Tibial nerve (tissue), 4 donors: ENCODE measurements at regions not wholly inside any gene's neighbourhood (a gene's known extent, or its start where the extent isn't known, plus 50 kb on each side); places are given as distances from the start of the nearest gene placed in this dataset.
"Not testable (repeated sequence)": the region's sequence is repeated elsewhere in the genome, so short reads cannot be mapped to it uniquely, and the experiment has no call there.

Experiments
- DNase-seq, 2 donors: peaks; one replicate each; pipeline ENCODE4 v3.0.0-alpha.2; 2019; ENCODE audit warnings: low spot score in 2 of 2
- H3K27ac ChIP-seq, 4 donors: fragments of 200-600 bp; sonication (generic) in 3 of 4; one replicate each; pipeline ENCODE4 v1.5.1; 2017 to 2019; ENCODE audit warnings: mild to moderate bottlenecking in 1 of 4
- H3K27me3 ChIP-seq, 2 donors: fragments of 200-600 bp; sonication (generic) in 1 of 2; one replicate each; pipeline versions ENCODE4 v1.5.1 to v1.6.0; 2017 to 2019
- H3K36me3 ChIP-seq, 3 donors: fragments of 200-600 bp; sonication (generic); one replicate each; pipeline ENCODE4 v1.5.1; 2018 to 2019
- H3K4me1 ChIP-seq, 4 donors: fragments of 200-600 bp; sonication (generic) in 3 of 4; one replicate each; pipeline ENCODE4 v1.5.1; 2017 to 2019
- H3K4me3 ChIP-seq, 4 donors: fragments of 200-600 bp; sonication (generic) in 3 of 4; one replicate each; pipeline ENCODE4 v1.5.1; 2017 to 2019; ENCODE audit warnings: mild to moderate bottlenecking in 1 of 4, moderate library complexity in 1 of 4
- H3K9me3 ChIP-seq, 4 donors: fragments of 200-600 bp; sonication (generic) in 3 of 4; one replicate each; pipeline ENCODE4 v1.5.1; 2017 to 2019
- CTCF ChIP-seq, 5 experiments: fragments of 200-600 bp in 3 of 5; fragments of 450-650 bp in 2 of 5; sonication (generic) in 3 of 5; IDR thresholded peaks; one replicate each; pipeline ENCODE4 v1.5.1; 2016 to 2019; ENCODE audit warnings: antibody characterized with exemption in 5 of 5, mild to moderate bottlenecking in 3 of 5, moderate library complexity in 2 of 5
- EP300 ChIP-seq, 2 donors: sonication (generic); formaldehyde crosslinking; IDR thresholded peaks; one replicate each; pipeline ENCODE4 v1.6.1; 2017; ENCODE audit warnings: antibody characterized with exemption in 2 of 2, mild to moderate bottlenecking in 1 of 2
- POLR2A ChIP-seq, 2 donors: fragments of 450-650 bp; IDR thresholded peaks; one replicate each; pipeline ENCODE4 v1.6.1; 2017; ENCODE audit warnings: antibody characterized with exemption in 2 of 2, mild to moderate bottlenecking in 2 of 2, moderate library complexity in 2 of 2
- WGBS, 2 donors: methylation state at CpG; one replicate each; pipeline ENCODE4 v1.1.5; 2018; 5-methylcytosine and 5-hydroxymethylcytosine counted together

GRCh38 chr5:147098233-147098790, 136.5 kb upstream of the STK32A start:
- no peak for TF ChIP-seq EP300 (IDR thresholded peaks at IDR 0.05)
- peak; percentile 18 to 44 (median 35) for TF ChIP-seq CTCF (IDR thresholded peaks at IDR 0.05)
- TF ChIP-seq POLR2A (IDR thresholded peaks at IDR 0.05): no peak
- peak in 1 of 2 donors; percentile 31 for DNase-seq
- H3K27me3 ChIP-seq: no peaks in the 10 kb centered on the region
- 6 to 14% methylated on average over 5 of the region's 5 CpGs for WGBS, 2 donors
- H3K27ac ChIP-seq: peak overlapping the region in 3 of 4 donors; percentile 11 to 66 (median 60)
- H3K4me1 ChIP-seq: peaks cover 0 to 32% (median under 1%) of the 10 kb centered on the region in 4 donors
- no peaks in the 10 kb centered on the region for H3K9me3 ChIP-seq
- H3K4me3 ChIP-seq: peak overlapping the region in 1 of 4 donors; percentile 0
- no peaks in the 10 kb centered on the region for H3K36me3 ChIP-seq

- no peaks in the 10 kb centered on the region for H3K36me3 ChIP-seq
- no peak for DNase-seq
- no peaks in the 10 kb centered on the region for H3K27me3 ChIP-seq
- TF ChIP-seq POLR2A (IDR thresholded peaks at IDR 0.05) (no peak), CTCF (IDR thresholded peaks at IDR 0.05) (no peak), EP300 (IDR thresholded peaks at IDR 0.05) (no peak)
- no peak overlapping the region for H3K4me3 ChIP-seq
- H3K4me1 ChIP-seq: peaks cover 0 to 32% (median 0%) of the 10 kb centered on the region in 4 donors
- H3K9me3 ChIP-seq: no peaks in the 10 kb centered on the region
- peak overlapping the region in 2 of 4 donors; percentile 31 to 34 for H3K27ac ChIP-seq
- WGBS, 2 donors: 49% methylated on average over 6 of the region's 6 CpGs
Observed at GRCh38 chr5:147101659-147102369, 133.0 kb upstream of the STK32A start.

- Histone ChIP-seq H3K36me3 (no peaks in the 10 kb centered on the region), H3K4me1 (no peaks in the 10 kb centered on the region), H3K27me3 (no peaks in the 10 kb centered on the region), H3K9me3 (no peaks in the 10 kb centered on the region), H3K4me3 (no peak overlapping the region), H3K27ac (no peak overlapping the region)
- no peak for TF ChIP-seq POLR2A (IDR thresholded peaks at IDR 0.05)
- DNase-seq: no peak
- WGBS, 2 donors: 65 to 73% methylated on average over 1 of the region's 1 CpG
Observed at GRCh38 chr5:147112899-147113298, 121.9 kb upstream of the STK32A start.

GRCh38 chr5:147113967-147114366, 120.9 kb upstream of the STK32A start:
- DNase-seq: no peak
- TF ChIP-seq POLR2A (IDR thresholded peaks at IDR 0.05): no peak
- no peak for TF ChIP-seq CTCF (IDR thresholded peaks at IDR 0.05)
- no peak for TF ChIP-seq EP300 (IDR thresholded peaks at IDR 0.05)
- Histone ChIP-seq H3K27me3 (no peaks in the 10 kb centered on the region), H3K4me3 (no peak overlapping the region), H3K9me3 (peaks cover 0 to 5% (median 0%) of the 10 kb centered on the region in 4 donors), H3K27ac (no peak overlapping the region), H3K4me1 (no peaks in the 10 kb centered on the region), H3K36me3 (no peaks in the 10 kb centered on the region)
- 92 to 93% methylated on average over 2 of the region's 2 CpGs for whole genome bisulfite sequencing, 2 donors

GRCh38 chr5:147139759-147140158, 95.1 kb upstream of the STK32A start:
- H3K4me1 ChIP-seq, DNase-seq, H3K27me3 ChIP-seq, H3K36me3 ChIP-seq, H3K27ac ChIP-seq, H3K4me3 ChIP-seq: not testable (repeated sequence)
- H3K9me3 ChIP-seq: peaks cover 0 to 36% (median 8%) of the 10 kb centered on the region in 4 donors

GRCh38 chr5:147140558-147140957, 94.3 kb upstream of the STK32A start:
- no peak for TF ChIP-seq POLR2A (IDR thresholded peaks at IDR 0.05)
- TF ChIP-seq CTCF (IDR thresholded peaks at IDR 0.05): no peak
- TF ChIP-seq EP300 (IDR thresholded peaks at IDR 0.05): no peak
- H3K36me3 ChIP-seq: no peaks in the 10 kb centered on the region
- no peak overlapping the region for H3K4me3 ChIP-seq
- peaks cover 0 to 36% (median 8%) of the 10 kb centered on the region in 4 donors for H3K9me3 ChIP-seq
- no peak for DNase-seq
- H3K27me3 ChIP-seq: no peaks in the 10 kb centered on the region
- H3K27ac ChIP-seq: no peak overlapping the region
- H3K4me1 ChIP-seq: no peaks in the 10 kb centered on the region
- WGBS, 2 donors: 29 to 52% methylated on average over 1 of the region's 1 CpG

- peaks cover 0 to 34% (median 8%) of the 10 kb centered on the region in 4 donors for H3K9me3 ChIP-seq
- H3K27me3 ChIP-seq, H3K36me3 ChIP-seq, H3K4me3 ChIP-seq, H3K27ac ChIP-seq, DNase-seq, H3K4me1 ChIP-seq: not testable (repeated sequence)
- WGBS, 2 donors: 44 to 58% methylated on average over 2 of the region's 2 CpGs
Observed at GRCh38 chr5:147141580-147141979, 93.2 kb upstream of the STK32A start.
